ENCODE measurements at regions not wholly inside any gene's neighbourhood (a gene's known extent, or its start where the extent isn't known, plus 50 kb on each side); places are given as distances from the start of the nearest gene placed in this dataset.

DNA sequence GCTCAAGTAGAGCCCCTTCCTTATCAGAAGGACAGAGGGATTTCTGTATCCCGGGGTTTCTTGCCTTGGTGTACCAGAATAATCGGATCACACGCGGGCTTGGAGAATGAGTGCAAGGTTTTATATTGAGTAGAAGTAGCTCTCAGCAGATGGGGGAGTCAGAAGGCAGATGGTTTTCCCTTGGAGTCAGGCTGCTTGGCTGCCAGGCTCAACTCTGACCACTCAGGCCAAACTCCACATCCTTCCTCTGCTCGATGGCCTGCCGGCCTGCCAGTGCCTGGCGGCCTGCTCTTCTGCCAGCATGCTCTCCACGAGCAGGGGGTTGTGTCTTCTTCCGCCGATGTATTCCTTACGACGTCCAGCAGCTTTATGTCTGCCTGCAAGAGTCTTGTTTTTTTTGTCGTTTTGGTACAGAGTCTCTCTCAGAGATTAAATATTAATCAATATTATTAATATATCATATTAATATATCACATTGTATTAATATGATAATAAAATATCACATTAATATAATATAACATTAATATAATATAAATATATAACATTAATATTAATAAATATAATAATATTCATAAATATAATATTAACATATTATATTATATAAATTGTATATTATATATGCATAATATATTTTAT is 229.2 kb upstream of the WSCD1 start:
- TF ChIP-seq CTCF (IDR thresholded peaks at IDR 0.05; ENCODE audit: unreplicated experiment), result no peak
- no peaks in the 10 kb centered on the region for H3K27me3 Mint-ChIP-seq (ENCODE audit: unreplicated experiment)
- peaks cover 7% of the 10 kb centered on the region for H3K4me1 Mint-ChIP-seq (ENCODE audit: unreplicated experiment)
- H3K36me3 Mint-ChIP-seq (ENCODE audit: low read depth, unreplicated experiment), result no peaks in the 10 kb centered on the region
- no peak overlapping the region for H3K27ac Mint-ChIP-seq (ENCODE audit: unreplicated experiment)
- H3K4me3 Mint-ChIP-seq (ENCODE audit: unreplicated experiment), result no peak overlapping the region
- no peak for DNase-seq (ENCODE audit: low spot score)
- H3K9me3 Mint-ChIP-seq (ENCODE audit: unreplicated experiment), result no peaks in the 10 kb centered on the region

GRCh38 chr17:5841862-5842261 is 228.3 kb upstream of the WSCD1 start:
- Mint-ChIP-seq H3K27ac (ENCODE audit: unreplicated experiment) (no peak overlapping the region), H3K36me3 (ENCODE audit: low read depth, unreplicated experiment) (no peaks in the 10 kb centered on the region), H3K9me3 (ENCODE audit: unreplicated experiment) (no peaks in the 10 kb centered on the region), H3K27me3 (ENCODE audit: unreplicated experiment) (no peaks in the 10 kb centered on the region), H3K4me1 (ENCODE audit: unreplicated experiment) (peaks cover 7% of the 10 kb centered on the region), H3K4me3 (ENCODE audit: unreplicated experiment) (no peak overlapping the region)
- no peak for DNase-seq (ENCODE audit: low spot score)
- TF ChIP-seq CTCF (IDR thresholded peaks at IDR 0.05; ENCODE audit: unreplicated experiment), result no peak

DNA sequence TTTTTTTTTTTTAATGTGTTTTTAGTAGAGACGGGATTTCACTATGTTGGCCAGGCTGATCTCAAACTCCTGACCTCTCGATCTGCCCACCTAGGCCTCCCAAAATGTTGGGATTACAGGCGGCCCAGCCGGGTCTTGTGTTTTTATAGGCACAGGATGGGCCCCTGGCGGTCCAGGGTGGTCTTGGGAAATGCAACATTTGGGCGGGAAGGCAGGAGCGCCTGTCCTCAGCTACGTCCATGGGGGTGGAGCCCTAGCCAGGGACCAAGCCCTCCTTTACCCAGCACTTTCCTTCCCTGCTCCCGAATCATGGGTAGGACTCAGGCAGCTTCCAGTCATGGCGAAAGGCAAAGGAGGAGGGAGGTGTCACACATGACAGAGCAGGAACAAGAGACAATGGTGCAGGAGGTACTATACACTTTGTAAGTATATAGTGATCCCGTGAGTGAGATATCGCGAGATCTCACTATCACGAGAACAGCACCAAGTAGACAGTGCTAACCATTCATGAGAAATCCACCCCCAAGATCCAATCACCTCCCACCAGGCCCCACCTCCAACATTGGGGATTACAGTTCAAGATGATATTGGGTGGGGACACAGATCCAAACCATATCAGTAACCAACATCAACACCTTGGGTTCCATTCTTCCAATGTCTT is 226.7 kb upstream of the WSCD1 start:
- H3K27ac Mint-ChIP-seq (ENCODE audit: unreplicated experiment), result no peak overlapping the region
- TF ChIP-seq CTCF (IDR thresholded peaks at IDR 0.05; ENCODE audit: unreplicated experiment), result no peak
- no peak overlapping the region for H3K4me3 Mint-ChIP-seq (ENCODE audit: unreplicated experiment)
- H3K4me1 Mint-ChIP-seq (ENCODE audit: unreplicated experiment), result peaks cover 3% of the 10 kb centered on the region
- no peak for DNase-seq (ENCODE audit: low spot score)
- H3K27me3 Mint-ChIP-seq (ENCODE audit: unreplicated experiment), result no peaks in the 10 kb centered on the region
- no peaks in the 10 kb centered on the region for H3K36me3 Mint-ChIP-seq (ENCODE audit: low read depth, unreplicated experiment)
- H3K9me3 Mint-ChIP-seq (ENCODE audit: unreplicated experiment), result no peaks in the 10 kb centered on the region

GRCh38 chr17:5846001-5846400 is 224.2 kb upstream of the WSCD1 start:
- Mint-ChIP-seq H3K27me3 (ENCODE audit: unreplicated experiment) (no peaks in the 10 kb centered on the region), H3K4me1 (ENCODE audit: unreplicated experiment) (no peaks in the 10 kb centered on the region), H3K27ac (ENCODE audit: unreplicated experiment) (no peak overlapping the region), H3K36me3 (ENCODE audit: low read depth, unreplicated experiment) (no peaks in the 10 kb centered on the region), H3K9me3 (ENCODE audit: unreplicated experiment) (no peaks in the 10 kb centered on the region), H3K4me3 (ENCODE audit: unreplicated experiment) (no peak overlapping the region)
- no peak for DNase-seq (ENCODE audit: low spot score)
- TF ChIP-seq CTCF (IDR thresholded peaks at IDR 0.05; ENCODE audit: unreplicated experiment), result no peak

DNA sequence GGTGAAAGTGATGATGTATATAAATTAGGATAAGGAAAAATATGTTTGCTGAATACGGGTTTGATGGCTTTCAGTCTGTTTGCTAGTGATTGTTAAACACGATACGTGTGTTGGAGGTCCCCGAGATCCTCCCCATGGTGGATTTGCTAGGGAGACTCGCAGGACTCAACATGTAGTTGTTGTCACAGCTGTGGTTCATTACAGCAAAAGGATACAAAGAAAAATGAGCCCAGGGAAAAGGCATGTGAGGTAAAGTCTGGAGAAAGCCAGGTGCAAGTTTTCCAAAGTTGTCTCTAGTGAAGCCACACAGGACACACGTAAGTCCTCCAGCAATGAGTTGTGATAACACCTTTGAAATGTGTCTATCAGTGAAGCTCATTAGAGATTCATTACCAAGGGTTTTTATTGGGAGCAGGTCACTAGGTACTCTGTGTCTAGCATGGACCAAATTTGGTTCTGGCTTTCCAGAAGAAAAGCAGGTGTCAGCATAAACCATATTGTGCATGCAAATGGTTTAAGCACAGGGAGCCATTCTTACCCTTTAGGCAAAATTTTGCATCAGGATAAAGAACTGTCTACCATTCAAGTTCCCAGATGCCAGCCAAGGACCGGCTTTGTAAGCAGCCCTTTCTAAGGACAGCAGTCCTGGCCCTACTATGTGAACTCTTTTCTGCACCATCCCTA is 215.2 kb upstream of the WSCD1 start:
- Mint-ChIP-seq H3K4me1 (ENCODE audit: unreplicated experiment) (no peaks in the 10 kb centered on the region), H3K4me3 (ENCODE audit: unreplicated experiment) (no peak overlapping the region), H3K36me3 (ENCODE audit: low read depth, unreplicated experiment) (no peaks in the 10 kb centered on the region), H3K27ac (ENCODE audit: unreplicated experiment) (no peak overlapping the region), H3K27me3 (ENCODE audit: unreplicated experiment) (peaks cover 3% of the 10 kb centered on the region), H3K9me3 (ENCODE audit: unreplicated experiment) (peaks cover 4% of the 10 kb centered on the region)
- TF ChIP-seq CTCF (IDR thresholded peaks at IDR 0.05; ENCODE audit: unreplicated experiment), result no peak
- DNase-seq (ENCODE audit: low spot score), result no peak

Data from endothelial cell (in vitro differentiated cells).